ENCODE measurements at regions not wholly inside any gene's neighbourhood (a gene's known extent, or its start where the extent isn't known, plus 50 kb on each side); places are given as distances from the start of the nearest gene placed in this dataset.
A peak's percentile ranks its signal among the peaks of the same experiment; 100 is the strongest.

- DNase-seq, result no peak
These were observed 222.3 kb upstream of the CDH19 start for GRCh38 chr18:66826211-66826610.

GRCh38 chr18:66825347-66825746 is 221.5 kb upstream of the CDH19 start:
- no peak for DNase-seq

DNA sequence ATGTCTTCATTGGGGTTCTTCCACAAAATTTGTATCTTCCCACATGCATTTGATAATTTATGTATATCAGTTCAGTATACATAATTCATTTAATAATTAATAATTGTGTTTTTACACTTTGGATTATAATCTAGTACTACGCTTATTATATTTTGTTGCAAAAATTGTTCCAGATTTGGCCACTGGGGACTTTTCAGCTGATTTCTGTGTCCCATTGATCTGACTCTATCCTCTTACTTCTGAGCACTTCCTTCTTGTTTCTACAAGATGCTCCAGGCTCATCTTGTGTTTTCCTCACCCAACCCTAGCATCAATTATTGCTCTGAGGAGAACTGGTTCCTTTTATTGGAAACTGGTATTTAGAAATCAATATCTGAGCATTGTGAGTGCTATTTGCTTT is 215.3 kb upstream of the CDH19 start:
- no peak for DNase-seq

GRCh38 chr18:66813138-66813537 is 209.2 kb upstream of the CDH19 start:
- no peak for DNase-seq

DNA sequence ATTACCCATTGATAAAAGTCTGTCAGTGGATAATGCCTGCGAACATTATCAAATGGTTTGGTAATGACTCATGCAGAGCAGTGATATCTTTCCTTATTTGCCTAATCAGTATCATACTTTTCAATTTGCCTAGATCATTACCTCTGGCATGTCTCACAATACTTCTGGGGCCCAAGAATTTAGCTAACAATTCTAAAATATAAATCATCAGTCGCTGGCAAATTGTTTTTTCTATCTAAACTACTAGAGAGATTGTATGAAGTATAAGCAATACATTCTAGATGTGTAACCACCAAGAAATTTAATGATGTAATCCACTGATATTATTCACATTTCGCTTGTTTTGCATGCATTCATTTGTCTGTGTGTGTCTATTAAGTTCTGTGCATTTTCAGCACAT is 191.2 kb upstream of the CDH19 start:
- no peak for DNase-seq

GRCh38 chr18:66792466-66792865 is 188.6 kb upstream of the CDH19 start:
- no peak for DNase-seq

DNA sequence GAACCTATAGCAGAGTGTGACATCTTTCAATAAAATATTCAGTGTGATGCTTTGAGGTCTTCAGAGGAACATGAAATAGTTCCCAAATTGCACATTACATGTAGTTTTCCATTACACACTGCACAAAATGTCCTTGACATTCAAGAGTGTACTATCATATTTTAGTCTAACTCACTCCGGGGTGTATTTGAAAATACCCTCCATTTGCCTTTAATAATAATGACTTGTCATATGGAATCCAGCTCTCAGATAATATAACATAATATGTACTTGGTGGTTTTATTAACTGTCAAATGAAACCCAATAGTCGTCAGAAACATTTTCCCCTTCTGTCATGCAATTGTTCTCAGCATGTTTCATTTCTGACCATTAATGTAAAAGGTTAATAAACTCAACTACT is 176.7 kb upstream of the CDH19 start:
- no peak for DNase-seq

DNA sequence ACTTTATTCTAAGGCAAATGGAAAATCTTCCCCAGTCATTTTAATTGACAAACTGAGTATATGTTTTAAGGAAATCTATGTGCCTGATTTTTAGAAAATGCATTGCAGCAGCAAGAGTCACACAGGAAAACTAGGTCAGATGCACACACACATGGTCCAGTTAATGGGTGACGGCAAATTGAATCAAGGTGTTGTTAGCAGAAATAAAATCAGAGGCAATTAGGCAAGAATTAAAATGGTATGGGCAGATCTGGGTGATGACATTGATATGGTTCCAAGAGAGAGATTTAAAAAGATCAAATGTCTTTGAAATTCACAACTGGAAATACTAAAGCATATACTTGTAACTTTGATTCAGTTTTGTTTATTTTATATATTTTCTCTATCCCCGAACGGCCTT is 174.2 kb upstream of the CDH19 start:
- DNase-seq, result no peak

DNA sequence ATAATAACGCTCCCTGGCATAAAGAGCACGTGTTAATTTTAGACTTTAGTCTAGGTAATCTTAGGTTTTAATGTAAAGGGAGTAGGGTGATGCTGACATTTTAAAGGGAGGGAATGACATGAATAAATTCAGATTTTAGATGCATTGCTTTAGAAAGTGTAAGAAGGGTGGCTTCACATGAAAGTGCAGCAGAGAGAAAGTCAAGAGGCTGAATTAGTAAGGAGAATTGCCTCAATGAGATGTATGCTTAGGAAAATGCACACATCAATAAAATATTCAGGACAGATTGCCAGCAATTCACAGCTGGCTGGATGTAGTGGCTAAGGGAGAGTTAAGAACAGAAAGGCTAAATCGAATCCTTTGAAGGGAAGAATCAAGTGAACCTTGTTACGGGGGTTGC is 165.5 kb upstream of the CDH19 start:
- peak; percentile 21 for DNase-seq

GRCh38 chr18:66764230-66764629 is 160.3 kb upstream of the CDH19 start:
- no peak for DNase-seq

DNA sequence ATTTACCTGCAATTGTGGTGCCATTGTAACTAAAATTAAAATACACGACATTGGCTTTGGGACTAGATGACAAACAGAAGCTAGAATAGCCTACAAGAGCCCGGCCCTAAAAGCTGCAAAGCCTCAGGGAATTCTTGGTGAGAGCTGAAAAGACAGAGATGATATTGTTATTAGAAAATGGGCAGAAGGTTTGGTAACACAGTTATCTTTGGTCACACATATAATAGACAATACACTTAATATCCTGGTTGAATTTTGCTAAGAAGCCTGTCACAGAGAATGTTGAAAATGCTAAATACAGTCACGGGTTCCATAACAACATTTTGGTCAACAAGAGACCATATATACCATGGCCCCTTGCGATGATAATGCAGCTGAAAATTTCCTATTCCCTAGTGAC is 157.3 kb upstream of the CDH19 start:
- DNase-seq, result no peak

- DNase-seq, result no peak
These were observed 156.7 kb upstream of the CDH19 start for GRCh38 chr18:66760559-66760958.

DNA sequence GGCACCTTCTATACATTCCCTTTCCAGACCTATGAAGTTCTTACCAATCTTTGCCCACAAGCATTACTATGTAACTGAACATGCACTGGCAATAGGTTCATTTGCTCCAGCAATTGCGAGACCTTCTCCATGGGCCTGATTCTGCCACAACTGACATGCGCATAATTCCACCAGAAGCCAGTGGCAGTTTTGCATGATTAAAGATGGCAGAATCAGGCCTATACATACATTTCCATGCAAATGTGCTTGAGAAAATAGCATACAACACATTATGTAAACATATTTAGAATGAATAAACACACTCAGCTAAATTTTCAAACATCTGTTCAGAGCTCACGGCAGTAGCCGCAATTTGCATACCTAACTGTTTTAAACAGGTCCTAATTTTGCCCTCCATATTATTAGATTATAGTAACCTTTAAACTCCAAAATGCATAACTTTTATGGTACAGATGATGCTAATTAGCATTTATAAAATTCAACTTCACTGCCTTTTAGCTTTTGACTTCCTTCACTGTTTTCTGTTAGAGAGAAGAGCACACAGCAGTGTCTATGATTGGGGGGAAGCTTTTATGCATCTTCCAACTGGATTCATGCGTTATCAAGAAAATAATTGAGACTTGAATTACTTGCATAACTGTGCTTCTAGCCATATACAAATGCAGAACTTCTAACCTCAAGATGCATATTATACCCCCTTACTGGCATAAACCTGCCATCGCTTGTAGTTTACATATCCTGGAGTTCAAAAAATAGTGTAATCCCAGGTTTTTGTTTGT is 155.3 kb upstream of the CDH19 start:
- peak; percentile 90 for DNase-seq

DNA sequence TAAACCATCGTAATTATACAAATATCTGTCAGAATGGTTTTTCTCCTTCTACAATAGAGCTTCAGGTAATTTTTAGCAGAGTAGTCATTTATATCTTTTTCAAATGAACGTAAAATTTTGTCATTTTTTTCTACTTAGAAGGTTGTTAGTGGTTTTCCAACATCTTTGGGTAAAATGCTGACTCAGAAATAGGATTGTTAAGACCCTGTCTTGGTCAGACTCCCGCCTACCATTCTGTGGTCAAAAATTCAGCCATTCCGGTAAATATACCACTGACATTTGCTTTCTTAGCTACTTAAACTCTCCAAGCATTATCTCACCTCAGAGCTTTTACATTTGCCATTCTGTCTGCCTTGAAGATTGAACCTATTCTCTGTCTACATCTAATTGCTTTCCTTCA is 154.1 kb upstream of the CDH19 start:
- DNase-seq, result no peak

- DNase-seq, result no peak
These were observed 150.4 kb upstream of the CDH19 start for GRCh38 chr18:66754335-66754734.

DNA sequence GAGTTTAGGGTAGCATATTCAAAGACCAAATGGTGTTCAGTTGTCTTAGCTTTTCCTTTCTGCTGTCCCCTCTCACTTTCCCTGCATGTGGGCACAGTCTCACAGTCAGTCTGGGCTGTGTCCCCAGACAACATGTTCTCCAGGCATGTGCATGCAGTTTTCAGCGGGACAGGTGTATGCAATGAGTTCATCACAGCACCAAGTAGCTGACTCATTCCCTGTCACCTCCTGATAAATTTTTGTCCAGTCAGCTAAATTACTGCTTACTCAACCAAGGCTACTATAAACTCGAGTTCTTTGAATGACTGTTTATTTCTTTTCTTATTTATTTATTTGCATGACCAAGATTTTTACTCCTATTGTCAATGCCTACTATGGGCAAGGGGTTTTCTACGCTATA is 148.8 kb upstream of the CDH19 start:
- DNase-seq, result no peak

DNA sequence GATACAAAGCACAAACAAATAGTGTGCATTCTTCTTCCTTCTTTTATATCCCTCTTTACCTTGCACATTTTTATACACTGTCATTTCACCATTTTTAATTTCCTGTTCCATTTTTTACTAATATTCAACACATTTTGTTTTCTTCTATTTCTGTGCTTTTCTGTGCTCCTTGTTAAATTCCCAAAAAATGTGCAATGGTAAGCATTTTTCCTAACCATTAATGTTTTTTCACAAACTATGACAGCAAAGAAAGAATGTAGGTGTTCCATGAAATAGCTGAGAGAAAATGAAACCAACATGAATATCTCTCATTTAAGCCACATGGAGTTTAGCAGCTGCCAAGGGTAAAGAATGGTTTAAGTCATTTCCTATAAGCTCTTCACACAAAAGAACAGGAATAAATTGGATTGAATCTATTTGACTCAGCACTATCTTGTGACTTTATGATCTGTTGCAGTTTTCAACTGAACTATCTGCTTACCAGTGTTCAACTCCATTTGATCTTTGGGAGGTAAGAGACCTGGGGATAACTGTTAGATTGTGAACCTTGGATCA is 145.7 kb upstream of the CDH19 start:
- no peak for DNase-seq

GRCh38 chr18:66749030-66749429 is 145.1 kb upstream of the CDH19 start:
- peak; percentile 16 for DNase-seq

DNA sequence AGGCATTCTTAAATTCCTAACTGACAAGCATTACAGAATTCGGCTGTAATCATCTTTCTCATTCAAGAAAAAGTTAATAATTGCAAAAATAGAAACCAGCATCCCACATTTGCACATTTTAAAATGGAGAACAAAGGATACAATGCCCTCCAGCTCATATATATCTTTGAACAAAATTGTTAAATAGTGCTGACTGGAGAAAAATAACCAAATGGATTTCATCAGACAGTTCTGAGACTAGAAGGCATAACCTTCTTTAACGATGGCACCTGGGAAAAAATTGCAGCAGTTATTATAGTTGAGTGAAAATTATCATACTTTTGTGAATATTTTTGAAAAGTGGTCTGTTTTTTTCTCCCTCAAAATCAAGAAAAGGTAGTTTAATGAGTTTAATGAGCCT is 138.9 kb upstream of the CDH19 start:
- DNase-seq, result no peak

DNA sequence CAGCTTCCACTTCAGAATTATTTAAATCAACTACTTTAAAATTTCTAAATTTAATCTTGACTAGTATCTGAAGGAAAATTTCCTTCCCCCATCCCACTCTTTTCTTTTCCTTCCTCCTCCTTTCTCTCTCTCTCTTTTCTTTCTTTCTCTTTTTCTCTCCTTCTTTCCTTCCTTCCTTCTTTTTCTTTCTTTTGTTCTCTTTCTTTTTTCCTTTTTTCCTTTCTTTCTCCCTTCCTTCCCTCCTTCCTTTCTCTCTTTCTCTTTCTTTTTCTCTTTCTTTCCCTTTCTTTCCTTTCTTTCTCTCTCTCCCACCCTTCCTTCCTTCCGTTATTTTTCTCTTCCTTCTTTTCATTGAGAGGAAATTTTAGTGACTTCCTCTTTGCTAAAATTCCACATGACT is 132.0 kb upstream of the CDH19 start:
- no peak for DNase-seq

DNA sequence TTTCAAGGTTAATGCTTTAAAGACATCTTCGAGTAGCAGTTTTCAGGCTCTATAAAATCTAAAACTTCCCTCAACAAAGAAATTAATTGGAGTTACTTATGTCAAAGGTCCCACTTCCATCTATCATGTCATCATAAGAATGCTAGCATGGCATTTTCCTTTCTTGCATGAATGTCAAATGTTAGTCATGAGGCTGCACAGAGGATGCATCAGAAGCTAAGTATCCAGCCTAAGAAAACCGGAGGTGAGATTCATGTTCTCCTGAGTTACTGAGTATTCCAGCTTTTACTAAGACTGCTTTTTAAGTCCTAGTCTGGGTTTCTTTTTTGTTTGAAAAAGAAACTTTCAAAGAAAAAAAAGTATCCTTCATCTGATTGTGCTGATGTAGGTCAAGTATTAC is 130.6 kb upstream of the CDH19 start:
- no peak for DNase-seq

DNA sequence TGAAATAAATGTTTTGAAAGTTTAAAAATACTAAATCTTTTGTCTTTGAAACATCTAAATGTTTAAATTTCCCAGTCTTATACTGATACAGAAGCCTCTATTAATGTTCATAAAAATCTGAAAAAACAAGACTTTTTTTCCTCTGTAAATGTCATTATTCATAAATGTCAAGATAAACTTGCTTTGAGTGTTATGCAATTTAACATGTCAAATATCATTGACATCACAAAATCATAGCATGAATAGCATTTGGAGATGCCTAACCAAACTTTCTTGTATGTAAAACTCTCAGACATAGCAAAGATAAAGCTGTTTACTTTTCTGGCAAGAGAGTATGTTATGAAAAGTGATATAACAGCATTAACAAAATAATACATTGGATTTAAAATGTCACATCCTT is 128.0 kb upstream of the CDH19 start:
- DNase-seq, result no peak

- no peak for DNase-seq
These were observed 125.8 kb upstream of the CDH19 start for GRCh38 chr18:66729442-66730239.

DNA sequence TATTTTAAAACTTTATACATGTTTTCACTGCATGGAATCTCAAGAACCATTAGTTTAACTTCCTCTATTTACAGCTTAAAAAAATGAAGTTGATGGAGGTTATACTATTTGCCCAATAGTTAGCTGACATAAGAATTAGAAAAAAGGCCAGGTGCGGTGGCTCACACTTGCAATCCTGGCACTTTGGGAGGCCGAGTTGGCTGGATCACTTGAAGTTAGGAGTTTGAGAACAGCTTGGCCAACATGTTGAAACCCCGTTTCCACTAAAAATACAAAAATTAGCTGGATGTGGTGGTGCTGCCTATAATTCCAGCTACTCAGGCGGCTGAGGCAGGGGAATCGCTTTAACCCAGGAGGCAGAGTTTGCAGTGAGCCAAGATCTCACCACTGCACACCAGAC is 125.1 kb upstream of the CDH19 start:
- no peak for DNase-seq
